Karpas-422 (cell line): ENCODE measurements at regions not wholly inside any gene's neighbourhood (a gene's known extent, or its start where the extent isn't known, plus 50 kb on each side); places are given as distances from the start of the nearest gene placed in this dataset.

ENCODE experiments used
- DNase-seq: peaks from one replicate; pipeline ENCODE4 v3.0.0-alpha.2; 2015
- H2AFZ ChIP-seq: fragments of 200-600 bp; sonication (generic); 2 replicates; pipeline ENCODE4 v1.6.1; 2014; ENCODE audit warnings: antibody characterized with exemption, low read length, mixed read lengths
- H3K27ac ChIP-seq: fragments of 200-600 bp; sonication (generic); 2 replicates; pipeline ENCODE4 v1.5.1; 2014; ENCODE audit warnings: mild to moderate bottlenecking, low read length, moderate library complexity
- H3K27me3 ChIP-seq: fragments of 200-600 bp; sonication (generic); 2 replicates; pipeline ENCODE4 v1.6.1; 2014; ENCODE audit warnings: low read length, mixed read lengths
- H3K36me3 ChIP-seq: fragments of 200-600 bp; sonication (generic); 2 replicates; pipeline ENCODE4 v1.6.1; 2014; ENCODE audit warnings: low read length, mixed read lengths; ENCODE audit not compliant: insufficient read depth
- H3K4me1 ChIP-seq: fragments of 200-600 bp; sonication (generic); 2 replicates; pipeline ENCODE4 v1.6.1; 2014; ENCODE audit warnings: mild to moderate bottlenecking, low read length, mixed read lengths
- H3K4me2 ChIP-seq: fragments of 200-600 bp; sonication (generic); 2 replicates; pipeline ENCODE4 v1.6.1; 2014; ENCODE audit warnings: low read length, low read depth, mild to moderate bottlenecking; ENCODE audit not compliant: poor library complexity, severe bottlenecking
- H3K4me3 ChIP-seq: fragments of 200-600 bp; sonication (generic); 2 replicates; pipeline ENCODE4 v1.5.1; 2014; ENCODE audit warnings: mild to moderate bottlenecking, antibody characterized with exemption, low read length, mixed read lengths
- H3K79me2 ChIP-seq: fragments of 200-600 bp; sonication (generic); 2 replicates; pipeline ENCODE4 v1.6.1; 2014; ENCODE audit warnings: mild to moderate bottlenecking, low read length, mixed read lengths
- H3K9ac ChIP-seq: fragments of 200-600 bp; sonication (generic); 2 replicates; pipeline ENCODE4 v1.6.0; 2014; ENCODE audit warnings: low read length
- H3K9me2 ChIP-seq: fragments of 200-600 bp; sonication (generic), shearing (Covaris generic); replicated peaks from 2 replicates; pipeline ENCODE4 v1.6.0; 2014; ENCODE audit warnings: mild to moderate bottlenecking, low read length, moderate library complexity; ENCODE audit not compliant: insufficient read depth
- H3K9me3 ChIP-seq: fragments of 300-700, 200-600 bp; sonication (generic); 2 replicates; pipeline ENCODE4 v1.6.1; 2014; ENCODE audit warnings: low read length, mixed read lengths
- H4K20me1 ChIP-seq: fragments of 200-600 bp; sonication (generic); 2 replicates; pipeline ENCODE4 v1.6.1; 2014; ENCODE audit warnings: mild to moderate bottlenecking, antibody characterized with exemption, low read length, low read depth; ENCODE audit not compliant: insufficient read depth

DNA sequence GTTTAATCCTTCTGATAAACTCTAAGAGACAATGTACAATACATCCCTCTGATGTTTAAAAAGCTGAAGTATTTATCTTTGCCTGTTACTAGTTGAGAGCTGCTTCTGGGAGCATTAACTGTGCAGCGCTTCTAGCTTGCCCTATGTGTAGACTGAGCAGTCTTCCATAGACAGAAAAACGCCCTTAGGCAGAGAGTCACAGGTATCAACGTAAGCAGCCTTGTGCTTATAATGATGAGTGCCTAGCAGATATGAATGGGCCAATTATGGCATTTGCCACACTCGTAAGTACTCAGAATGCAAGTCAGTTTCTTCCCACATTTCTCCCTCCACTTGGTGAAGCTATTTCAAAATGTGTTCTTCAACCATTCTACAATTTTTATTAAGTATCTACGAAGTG is 731.1 kb upstream of the SLC8A1 start:
- Histone ChIP-seq H2AFZ (no peak overlapping the region), H3K4me2 (no peak overlapping the region), H3K9me3 (no peaks in the 10 kb centered on the region), H3K4me3 (no peak overlapping the region), H3K79me2 (no peaks in the 10 kb centered on the region), H3K9ac (no peak overlapping the region), H3K27me3 (no peaks in the 10 kb centered on the region), H3K27ac (no peak overlapping the region), H3K9me2 (no peaks in the 10 kb centered on the region), H3K36me3 (no peaks in the 10 kb centered on the region), H4K20me1 (no peaks in the 10 kb centered on the region), H3K4me1 (no peaks in the 10 kb centered on the region)
- no peak for DNase-seq

- Histone ChIP-seq H3K9ac (no peak overlapping the region), H4K20me1 (no peaks in the 10 kb centered on the region), H3K4me2 (no peak overlapping the region), H3K27me3 (no peaks in the 10 kb centered on the region), H3K9me2 (no peaks in the 10 kb centered on the region), H3K79me2 (no peaks in the 10 kb centered on the region), H3K36me3 (no peaks in the 10 kb centered on the region), H3K4me1 (no peaks in the 10 kb centered on the region), H3K27ac (no peak overlapping the region), H2AFZ (no peak overlapping the region), H3K4me3 (no peak overlapping the region), H3K9me3 (no peaks in the 10 kb centered on the region)
- no peak for DNase-seq
Measured at GRCh38 chr2:41187376-41188122, 735.7 kb upstream of the SLC8A1 start.

- no peaks in the 10 kb centered on the region for H4K20me1 ChIP-seq
Measured at GRCh38 chr2:41194230-41194629, 742.3 kb upstream of the SLC8A1 start.

GRCh38 chr2:41197781-41198180 is 745.9 kb upstream of the SLC8A1 start:
- H4K20me1 ChIP-seq, result no peaks in the 10 kb centered on the region
- no peaks in the 10 kb centered on the region for H3K4me1 ChIP-seq
- no peak overlapping the region for H3K4me3 ChIP-seq
- no peak overlapping the region for H3K4me2 ChIP-seq
- DNase-seq, result no peak
- no peaks in the 10 kb centered on the region for H3K9me3 ChIP-seq
- H3K36me3 ChIP-seq, result no peaks in the 10 kb centered on the region
- H3K27ac ChIP-seq, result no peak overlapping the region
- no peak overlapping the region for H3K9ac ChIP-seq
- no peaks in the 10 kb centered on the region for H3K79me2 ChIP-seq
- H3K9me2 ChIP-seq, result no peaks in the 10 kb centered on the region
- H3K27me3 ChIP-seq, result no peaks in the 10 kb centered on the region
- no peak overlapping the region for H2AFZ ChIP-seq

More at GRCh38 chr2:41194230-41194629, 742.3 kb upstream of the SLC8A1 start:
- Histone ChIP-seq H3K79me2 (no peaks in the 10 kb centered on the region), H3K27me3 (no peaks in the 10 kb centered on the region), H3K9ac (no peak overlapping the region), H3K4me2 (no peak overlapping the region), H3K9me3 (no peaks in the 10 kb centered on the region), H3K27ac (no peak overlapping the region), H2AFZ (no peak overlapping the region), H3K9me2 (no peaks in the 10 kb centered on the region), H3K4me3 (no peak overlapping the region), H3K4me1 (no peaks in the 10 kb centered on the region), H3K36me3 (no peaks in the 10 kb centered on the region)
- no peak for DNase-seq

GRCh38 chr2:41199334-41199733 is 747.4 kb upstream of the SLC8A1 start:
- Histone ChIP-seq H3K27ac (no peak overlapping the region), H3K36me3 (no peaks in the 10 kb centered on the region), H3K9me2 (no peaks in the 10 kb centered on the region), H4K20me1 (no peaks in the 10 kb centered on the region), H3K4me1 (no peaks in the 10 kb centered on the region), H3K27me3 (no peaks in the 10 kb centered on the region), H2AFZ (no peak overlapping the region), H3K4me2 (no peak overlapping the region), H3K4me3 (no peak overlapping the region), H3K9me3 (no peaks in the 10 kb centered on the region), H3K9ac (no peak overlapping the region), H3K79me2 (no peaks in the 10 kb centered on the region)
- no peak for DNase-seq

GRCh38 chr2:41204315-41204714 is 752.4 kb upstream of the SLC8A1 start:
- DNase-seq, result no peak
- no peaks in the 10 kb centered on the region for H3K9me2 ChIP-seq
- no peak overlapping the region for H3K4me3 ChIP-seq
- H3K4me2 ChIP-seq, result no peak overlapping the region
- H3K36me3 ChIP-seq, result no peaks in the 10 kb centered on the region
- no peaks in the 10 kb centered on the region for H4K20me1 ChIP-seq
- H2AFZ ChIP-seq, result no peak overlapping the region
- H3K4me1 ChIP-seq, result no peaks in the 10 kb centered on the region
- no peaks in the 10 kb centered on the region for H3K27me3 ChIP-seq
- no peaks in the 10 kb centered on the region for H3K79me2 ChIP-seq
- no peak overlapping the region for H3K9ac ChIP-seq
- H3K9me3 ChIP-seq, result no peaks in the 10 kb centered on the region
- H3K27ac ChIP-seq, result no peak overlapping the region

DNA sequence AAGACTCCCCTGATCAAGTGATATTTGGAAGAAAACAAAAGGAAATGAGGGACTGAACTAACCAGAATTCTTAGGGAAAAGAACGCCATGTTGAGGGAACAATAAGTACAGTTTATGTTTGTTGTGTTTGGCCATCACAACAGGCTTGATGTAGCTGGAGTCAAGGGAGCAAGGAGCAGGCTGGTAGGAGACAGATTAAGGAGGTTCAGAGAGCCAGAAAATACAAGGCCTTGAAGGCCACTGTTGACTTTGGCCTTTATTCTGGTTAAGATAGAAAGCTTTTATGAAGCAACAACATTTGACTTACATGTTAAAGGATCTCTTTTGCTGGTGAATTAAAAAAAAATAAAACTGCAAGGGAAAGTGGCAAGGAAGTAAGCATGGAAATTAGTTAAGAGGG is 754.1 kb upstream of the SLC8A1 start:
- Histone ChIP-seq H3K4me2 (no peak overlapping the region), H3K79me2 (no peaks in the 10 kb centered on the region), H4K20me1 (no peaks in the 10 kb centered on the region), H3K4me1 (no peaks in the 10 kb centered on the region), H3K27me3 (no peaks in the 10 kb centered on the region), H3K4me3 (no peak overlapping the region), H3K27ac (no peak overlapping the region), H2AFZ (no peak overlapping the region), H3K9me2 (no peaks in the 10 kb centered on the region), H3K36me3 (no peaks in the 10 kb centered on the region), H3K9me3 (no peaks in the 10 kb centered on the region), H3K9ac (no peak overlapping the region)
- DNase-seq, result no peak

DNA sequence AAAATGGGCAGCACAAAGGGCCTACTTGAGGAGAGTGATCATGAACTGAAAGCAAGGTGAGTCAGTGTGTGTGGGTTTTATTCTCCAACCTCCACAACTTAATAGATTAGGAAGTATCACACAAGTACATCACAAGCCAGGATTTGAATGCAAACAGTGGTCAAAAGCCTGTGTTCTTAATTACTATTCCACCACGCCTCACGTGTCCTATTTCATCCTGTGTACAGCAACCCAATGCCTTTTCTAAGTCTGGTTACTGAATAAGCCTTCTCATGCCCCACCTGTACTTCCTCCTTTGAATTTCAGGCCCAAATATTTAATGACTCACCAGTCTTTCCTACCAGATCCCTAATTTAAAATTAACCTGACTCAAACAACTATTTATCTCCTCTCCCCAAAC is 755.7 kb upstream of the SLC8A1 start:
- no peak overlapping the region for H3K9ac ChIP-seq
- no peaks in the 10 kb centered on the region for H3K9me2 ChIP-seq
- H3K4me1 ChIP-seq, result no peaks in the 10 kb centered on the region
- H3K36me3 ChIP-seq, result no peaks in the 10 kb centered on the region
- no peak overlapping the region for H3K4me3 ChIP-seq
- no peak overlapping the region for H2AFZ ChIP-seq
- no peak overlapping the region for H3K27ac ChIP-seq
- H3K9me3 ChIP-seq, result no peaks in the 10 kb centered on the region
- no peak overlapping the region for H3K4me2 ChIP-seq
- no peaks in the 10 kb centered on the region for H4K20me1 ChIP-seq
- H3K27me3 ChIP-seq, result no peaks in the 10 kb centered on the region
- no peaks in the 10 kb centered on the region for H3K79me2 ChIP-seq
- no peak for DNase-seq
